HEK293T (cell line): ENCODE measurements at regions not wholly inside any gene's neighbourhood (a gene's known extent, or its start where the extent isn't known, plus 50 kb on each side); places are given as distances from the start of the nearest gene placed in this dataset.

Experiments used
- ARNT ChIP-seq: fragments of 450-650 bp; IDR thresholded peaks from 2 replicates; pipeline ENCODE4 v1.6.1; 2017; ENCODE audit warnings: mild to moderate bottlenecking
- BHLHE40 ChIP-seq: fragments of 450-650 bp; IDR thresholded peaks from 2 replicates; pipeline ENCODE4 v1.6.1; 2016; ENCODE audit warnings: mild to moderate bottlenecking, moderate library complexity, borderline replicate concordance
- CTBP1 ChIP-seq: fragments of 450-650 bp; IDR thresholded peaks from 2 replicates; pipeline ENCODE4 v1.6.1; 2016; ENCODE audit warnings: borderline replicate concordance
- ELF4 ChIP-seq: fragments of 450-650 bp; IDR thresholded peaks from 2 replicates; pipeline ENCODE4 v1.6.1; 2017; ENCODE audit warnings: antibody characterized with exemption
- FOXA1 ChIP-seq: fragments of 450-650 bp; IDR thresholded peaks from 2 replicates; pipeline ENCODE4 v1.6.1; 2016; ENCODE audit warnings: mild to moderate bottlenecking
- FOXK2 ChIP-seq: fragments of 450-650 bp; IDR thresholded peaks from 2 replicates; pipeline ENCODE4 v1.6.1; 2016; ENCODE audit warnings: mild to moderate bottlenecking
- L3MBTL2 ChIP-seq: fragments of 450-650 bp; conservative IDR thresholded peaks from 2 replicates; pipeline ENCODE4 v1.6.1; 2016; ENCODE audit warnings: mild to moderate bottlenecking
- PKNOX1 ChIP-seq: fragments of 450-650 bp; IDR thresholded peaks from 2 replicates; pipeline ENCODE4 v1.6.1; 2016
- SP1 ChIP-seq: fragments of 450-650 bp; IDR thresholded peaks from 2 replicates; pipeline ENCODE4 v1.6.1; 2017
- SUZ12 ChIP-seq: fragments of 450-650 bp; IDR thresholded peaks from 2 replicates; pipeline ENCODE4 v1.6.1; 2016; ENCODE audit warnings: mild to moderate bottlenecking
- TARDBP ChIP-seq: fragments of 450-650 bp; IDR thresholded peaks from 2 replicates; pipeline ENCODE4 v1.6.1; 2016
- ZNF384 ChIP-seq: fragments of 450-650 bp; IDR thresholded peaks from 2 replicates; pipeline ENCODE4 v1.6.1; 2016

GRCh38 chr1:222973561-222973960 is 158.7 kb downstream of the DISP1 start:
- TF ChIP-seq CTBP1 (no peak), SUZ12 (no peak), FOXA1 (no peak), PKNOX1 (no peak), ARNT (no peak), SP1 (no peak), BHLHE40 (no peak), TARDBP (no peak), ELF4 (no peak), FOXK2 (no peak), L3MBTL2 (no peak), ZNF384 (no peak)
